ENCODE measurements at regions not wholly inside any gene's neighbourhood (a gene's known extent, or its start where the extent isn't known, plus 50 kb on each side); places are given as distances from the start of the nearest gene placed in this dataset.

GRCh38 chr2:215660687-215661086 is 224.8 kb upstream of the FN1 start (continued):
- no peak for TF ChIP-seq ATF6 (CRISPR knock-in tag; IDR thresholded peaks at IDR 0.05)
- no peak for TF ChIP-seq MLX (CRISPR knock-in tag; IDR thresholded peaks at IDR 0.05)
- no peak for TF ChIP-seq IRF2 (CRISPR knock-in tag; IDR thresholded peaks at IDR 0.05; ENCODE audit: borderline replicate concordance, low read depth)
- no peak for TF ChIP-seq NFYB (CRISPR knock-in tag; conservative IDR thresholded peaks at IDR 0.05; ENCODE audit: low read depth)
- TF ChIP-seq E2F5 (CRISPR knock-in tag; IDR thresholded peaks at IDR 0.05), result no peak
- no peak for TF ChIP-seq ZNF138 (CRISPR knock-in tag; conservative IDR thresholded peaks at IDR 0.05)
- TF ChIP-seq ZNF423 (CRISPR knock-in tag; IDR thresholded peaks at IDR 0.05), result no peak

GRCh38 chr2:215659650-215660049 is 223.8 kb upstream of the FN1 start:
- H3K36me3 Mint-ChIP-seq, result no peaks in the 10 kb centered on the region
- DNase-seq (ENCODE audit: low spot score) (no peak), ATAC-seq (no peak)
- H3K4me1 Mint-ChIP-seq, result no peaks in the 10 kb centered on the region
- ChIA-PET POLR2A (no interaction called here), CTCF (no interaction called here)
- no peaks in the 10 kb centered on the region for H3K27me3 Mint-ChIP-seq (ENCODE audit: low read depth)
- H3K4me3 Mint-ChIP-seq, result no peak overlapping the region
- H3K27ac Mint-ChIP-seq, result no peak overlapping the region
- TF ChIP-seq NFYB (CRISPR knock-in tag; conservative IDR thresholded peaks at IDR 0.05; ENCODE audit: low read depth), result no peak
- TF ChIP-seq MLX (CRISPR knock-in tag; IDR thresholded peaks at IDR 0.05), result no peak
- no peak for TF ChIP-seq JAZF1 (CRISPR knock-in tag; IDR thresholded peaks at IDR 0.05)
- H3K9me3 Mint-ChIP-seq, result no peaks in the 10 kb centered on the region

GRCh38 chr2:215658635-215659305 is 222.9 kb upstream of the FN1 start:
- H3K4me3 Mint-ChIP-seq, result no peak overlapping the region
- no peaks in the 10 kb centered on the region for H3K9me3 Mint-ChIP-seq
- ATAC-seq (no peak), DNase-seq (ENCODE audit: low spot score) (no peak)
- TF ChIP-seq ESRRA (CRISPR knock-in tag; IDR thresholded peaks at IDR 0.05; ENCODE audit: borderline replicate concordance), result no peak
- no peak for TF ChIP-seq ATF1 (CRISPR knock-in tag; IDR thresholded peaks at IDR 0.05)
- TF ChIP-seq GTF2I (CRISPR knock-in tag; conservative IDR thresholded peaks at IDR 0.05), result no peak
- TF ChIP-seq ZNF121 (CRISPR knock-in tag; IDR thresholded peaks at IDR 0.05), result no peak
- TF ChIP-seq MYBL2 (CRISPR knock-in tag; IDR thresholded peaks at IDR 0.05), result no peak
- TF ChIP-seq EMX1 (CRISPR knock-in tag; IDR thresholded peaks at IDR 0.05), result no peak
- TF ChIP-seq ATF2 (CRISPR knock-in tag; IDR thresholded peaks at IDR 0.05; ENCODE audit: borderline replicate concordance, low read depth), result no peak
- no peak for TF ChIP-seq ZNF263 (CRISPR knock-in tag; IDR thresholded peaks at IDR 0.05; ENCODE audit: low read depth)
- no peak for TF ChIP-seq USF1 (CRISPR knock-in tag; IDR thresholded peaks at IDR 0.05)
- no peak for TF ChIP-seq FOXP1 (CRISPR knock-in tag; IDR thresholded peaks at IDR 0.05; ENCODE audit: borderline replicate concordance)
- no peak for TF ChIP-seq ZNF425 (CRISPR knock-in tag; conservative IDR thresholded peaks at IDR 0.05)
- no peak for TF ChIP-seq IRF2 (CRISPR knock-in tag; IDR thresholded peaks at IDR 0.05; ENCODE audit: borderline replicate concordance, low read depth)
- H3K4me1 Mint-ChIP-seq, result no peaks in the 10 kb centered on the region
- POLR2A ChIA-PET, result no interaction called here
- CTCF ChIA-PET, result no interaction called here
- no peak overlapping the region for H3K27ac Mint-ChIP-seq
- H3K27me3 Mint-ChIP-seq (ENCODE audit: low read depth), result no peaks in the 10 kb centered on the region
- no peaks in the 10 kb centered on the region for H3K36me3 Mint-ChIP-seq
